Mucosa of stomach (tissue), 1 donor: ENCODE measurements at regions not wholly inside any gene's neighbourhood (a gene's known extent, or its start where the extent isn't known, plus 50 kb on each side); places are given as distances from the start of the nearest gene placed in this dataset.

Experiments
- H3K27me3 ChIP-seq: one replicate; pipeline ENCODE4 v1.7.0; 2013; ENCODE audit warnings: mild to moderate bottlenecking, low read length; ENCODE audit not compliant: control insufficient read depth, insufficient read depth
- H3K36me3 ChIP-seq: one replicate; pipeline ENCODE4 v1.7.0; 2013; ENCODE audit warnings: low read length; ENCODE audit not compliant: control insufficient read depth, insufficient read depth
- H3K4me1 ChIP-seq: one replicate; pipeline ENCODE4 v1.7.0; 2013; ENCODE audit warnings: mild to moderate bottlenecking, low read length; ENCODE audit not compliant: control insufficient read depth, insufficient read depth
- H3K4me3 ChIP-seq: one replicate; pipeline ENCODE4 v1.7.0; 2013; ENCODE audit warnings: low read length
- H3K9ac ChIP-seq: one replicate; pipeline ENCODE4 v1.7.0; 2013; ENCODE audit warnings: mild to moderate bottlenecking, low read length, moderate library complexity
- H3K9me3 ChIP-seq: one replicate; pipeline ENCODE4 v1.7.0; 2013; ENCODE audit warnings: mild to moderate bottlenecking, low read length, moderate library complexity; ENCODE audit not compliant: control insufficient read depth
- donor health status: Pancreatic carcinoma.

GRCh38 chr1:81585371-81585770 is 215.4 kb upstream of the ADGRL2 start:
- Histone ChIP-seq H3K4me1 (no peaks in the 10 kb centered on the region), H3K27me3 (no peaks in the 10 kb centered on the region), H3K4me3 (no peak overlapping the region), H3K36me3 (no peaks in the 10 kb centered on the region), H3K9ac (no peak overlapping the region), H3K9me3 (no peaks in the 10 kb centered on the region)

DNA sequence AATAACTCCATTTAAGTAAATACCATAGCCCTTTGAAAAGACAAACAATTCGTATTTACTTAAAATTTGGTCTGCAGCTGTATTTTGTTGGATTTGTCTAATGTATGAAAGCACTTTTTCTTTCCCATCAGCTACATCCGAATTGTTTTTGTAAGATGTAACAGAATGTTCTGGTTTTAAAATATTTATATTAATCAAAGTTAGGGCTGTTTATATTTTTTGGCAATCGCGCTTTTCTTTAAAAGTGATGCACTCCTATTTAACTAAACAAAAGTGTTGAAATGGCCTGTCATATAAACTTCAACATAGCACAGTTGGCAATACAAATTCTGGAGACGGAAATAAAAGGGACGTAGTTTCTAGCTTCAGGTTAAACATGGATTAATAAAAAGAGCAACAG is 216.3 kb upstream of the ADGRL2 start:
- H3K4me1 ChIP-seq, result no peaks in the 10 kb centered on the region
- H3K4me3 ChIP-seq, result no peak overlapping the region
- H3K9ac ChIP-seq, result no peak overlapping the region
- H3K9me3 ChIP-seq, result no peaks in the 10 kb centered on the region
- H3K27me3 ChIP-seq, result no peaks in the 10 kb centered on the region
- no peaks in the 10 kb centered on the region for H3K36me3 ChIP-seq

DNA sequence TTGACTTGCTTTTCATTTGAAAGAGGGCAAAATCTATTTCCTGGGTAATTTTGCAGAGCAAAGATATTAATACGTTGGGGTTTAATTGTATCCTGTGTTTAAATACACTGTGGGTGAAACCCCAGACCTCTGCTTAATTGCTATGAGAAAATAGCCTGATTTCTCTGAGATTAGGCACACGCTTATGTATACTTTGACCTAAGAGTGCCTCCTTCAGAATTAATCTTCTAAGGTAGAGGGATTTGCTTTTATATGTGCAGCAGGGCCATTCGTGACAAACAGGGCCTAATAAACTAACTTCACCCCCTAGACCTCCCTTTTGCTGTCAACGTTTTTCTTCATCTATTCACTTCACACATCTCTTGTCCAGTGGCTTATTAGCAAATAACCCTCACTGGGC is 216.9 kb upstream of the ADGRL2 start:
- no peaks in the 10 kb centered on the region for H3K4me1 ChIP-seq
- no peaks in the 10 kb centered on the region for H3K36me3 ChIP-seq
- no peak overlapping the region for H3K4me3 ChIP-seq
- H3K9ac ChIP-seq, result no peak overlapping the region
- no peaks in the 10 kb centered on the region for H3K27me3 ChIP-seq
- H3K9me3 ChIP-seq, result no peaks in the 10 kb centered on the region

DNA sequence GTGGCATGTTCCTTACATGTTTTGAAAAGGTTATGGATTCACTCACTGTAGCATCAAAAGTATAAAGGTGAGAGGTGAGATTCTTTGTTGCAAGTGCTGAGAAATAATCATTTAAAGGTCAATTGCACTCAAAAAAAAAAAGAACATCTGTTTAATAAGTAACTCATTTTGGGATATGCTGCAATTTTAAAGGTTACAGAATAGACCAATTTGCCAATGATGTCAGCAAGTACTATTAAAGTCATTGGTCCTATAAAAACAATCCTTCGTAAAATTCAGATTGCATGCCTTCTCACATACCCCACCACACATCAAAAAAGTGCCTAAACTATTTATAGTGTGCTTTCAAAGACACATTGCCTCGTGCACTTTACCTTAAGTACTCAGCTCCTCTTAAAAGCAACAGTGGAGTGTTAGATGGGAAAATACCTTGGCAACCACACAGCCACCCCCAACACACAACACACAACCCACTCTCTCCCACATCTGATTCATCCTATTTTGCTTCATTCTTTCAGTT is 218.2 kb upstream of the ADGRL2 start:
- H3K4me1 ChIP-seq, result no peaks in the 10 kb centered on the region
- no peaks in the 10 kb centered on the region for H3K36me3 ChIP-seq
- H3K27me3 ChIP-seq, result no peaks in the 10 kb centered on the region
- no peak overlapping the region for H3K9ac ChIP-seq
- no peaks in the 10 kb centered on the region for H3K9me3 ChIP-seq
- no peak overlapping the region for H3K4me3 ChIP-seq

GRCh38 chr1:81578867-81579266 is 221.9 kb upstream of the ADGRL2 start:
- no peak overlapping the region for H3K4me3 ChIP-seq

DNA sequence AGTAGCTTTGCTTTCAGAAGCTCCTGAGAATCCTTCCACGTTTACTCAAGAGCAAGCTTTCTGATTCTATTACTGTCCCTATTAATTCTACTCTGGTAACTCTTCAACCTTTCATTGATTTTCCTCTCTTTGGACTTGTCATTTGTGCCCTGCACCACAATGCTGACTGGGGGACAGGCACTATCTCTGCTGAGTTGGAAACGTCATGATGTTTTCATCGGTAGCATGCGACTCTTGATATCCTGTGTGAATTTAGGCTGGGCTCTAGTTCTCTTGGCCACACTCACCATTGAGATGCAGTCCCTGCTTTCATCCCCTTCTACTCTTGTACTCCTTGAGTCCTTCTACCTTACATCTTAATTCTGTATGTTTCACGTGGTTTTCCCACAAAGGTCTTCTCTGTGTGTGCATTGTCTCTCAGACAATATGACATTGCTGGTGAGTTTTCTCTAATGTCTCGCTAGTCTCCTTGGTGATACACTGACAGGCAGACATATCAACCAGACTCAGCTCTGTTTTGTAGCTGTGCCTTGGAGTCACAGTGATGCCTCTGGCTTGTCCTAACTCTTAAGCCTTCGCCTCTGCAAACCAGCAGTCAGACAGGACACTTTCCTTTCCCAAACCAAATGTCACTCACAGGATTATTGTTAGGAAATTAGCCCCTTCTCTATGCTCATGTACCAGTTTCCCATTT is 223.6 kb upstream of the ADGRL2 start:
- Histone ChIP-seq H3K4me3 (no peak overlapping the region), H3K9ac (no peak overlapping the region), H3K4me1 (peaks cover 14% of the 10 kb centered on the region), H3K27me3 (no peaks in the 10 kb centered on the region), H3K36me3 (no peaks in the 10 kb centered on the region), H3K9me3 (no peaks in the 10 kb centered on the region)

More at GRCh38 chr1:81578867-81579266, 221.9 kb upstream of the ADGRL2 start:
- Histone ChIP-seq H3K4me1 (peaks cover 4% of the 10 kb centered on the region), H3K27me3 (no peaks in the 10 kb centered on the region), H3K9ac (no peak overlapping the region), H3K36me3 (no peaks in the 10 kb centered on the region), H3K9me3 (no peaks in the 10 kb centered on the region)

DNA sequence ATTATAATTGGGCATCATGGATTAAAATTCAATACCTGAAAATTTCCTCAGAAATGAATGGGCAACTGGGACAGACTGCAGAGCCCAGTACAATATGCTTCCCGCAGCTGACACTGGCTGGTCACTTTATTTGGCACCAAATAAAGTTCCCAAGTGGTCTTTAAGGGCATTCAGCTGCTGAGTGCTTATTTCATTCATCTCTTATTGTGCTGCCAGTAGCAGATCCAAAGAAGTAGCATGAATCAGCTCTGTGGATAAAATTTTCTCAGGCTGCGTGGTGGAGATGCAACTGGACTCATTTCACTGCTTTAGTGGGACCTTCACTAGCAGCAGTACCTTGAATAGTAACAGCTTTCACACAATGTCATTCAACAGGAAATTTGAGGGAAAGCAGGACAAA is 226.3 kb upstream of the ADGRL2 start:
- H3K36me3 ChIP-seq, result no peaks in the 10 kb centered on the region
- no peaks in the 10 kb centered on the region for H3K27me3 ChIP-seq
- H3K4me3 ChIP-seq, result no peak overlapping the region
- H3K4me1 ChIP-seq, result peaks cover 15% of the 10 kb centered on the region
- no peak overlapping the region for H3K9ac ChIP-seq
- no peaks in the 10 kb centered on the region for H3K9me3 ChIP-seq

DNA sequence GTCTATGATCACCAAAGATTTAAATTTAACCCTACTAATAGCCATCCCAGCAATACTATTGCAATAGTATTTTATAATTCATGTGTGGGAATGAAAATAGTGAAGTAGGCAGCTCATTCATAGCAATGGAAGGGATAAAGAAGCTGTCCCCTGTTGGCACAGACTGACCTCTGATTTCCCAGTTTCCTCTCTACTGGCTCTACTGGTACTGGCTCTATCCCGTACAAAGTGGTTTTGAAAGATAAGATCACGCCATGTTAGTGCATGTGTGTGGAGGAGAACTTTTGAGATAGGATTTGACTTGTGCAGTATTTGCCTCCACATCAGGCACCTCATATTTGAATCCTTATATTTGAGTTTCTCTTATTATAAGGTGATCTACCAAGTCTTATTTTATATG is 227.3 kb upstream of the ADGRL2 start:
- Histone ChIP-seq H3K4me1 (peaks cover 15% of the 10 kb centered on the region), H3K4me3 (no peak overlapping the region), H3K9ac (no peak overlapping the region), H3K9me3 (no peaks in the 10 kb centered on the region), H3K36me3 (no peaks in the 10 kb centered on the region), H3K27me3 (no peaks in the 10 kb centered on the region)

GRCh38 chr1:81571946-81572345 is 228.8 kb upstream of the ADGRL2 start:
- Histone ChIP-seq H3K9ac (no peak overlapping the region), H3K36me3 (no peaks in the 10 kb centered on the region), H3K27me3 (no peaks in the 10 kb centered on the region), H3K4me3 (no peak overlapping the region), H3K9me3 (no peaks in the 10 kb centered on the region), H3K4me1 (peaks cover 15% of the 10 kb centered on the region)

- Histone ChIP-seq H3K4me1 (peaks cover 15% of the 10 kb centered on the region), H3K9me3 (no peaks in the 10 kb centered on the region), H3K27me3 (no peaks in the 10 kb centered on the region), H3K9ac (no peak overlapping the region), H3K4me3 (no peak overlapping the region), H3K36me3 (no peaks in the 10 kb centered on the region)
Measured at GRCh38 chr1:81569761-81570160, 231.0 kb upstream of the ADGRL2 start.

- no peaks in the 10 kb centered on the region for H3K4me1 ChIP-seq
- no peaks in the 10 kb centered on the region for H3K9me3 ChIP-seq
- H3K4me3 ChIP-seq, result no peak overlapping the region
- H3K9ac ChIP-seq, result no peak overlapping the region
- H3K27me3 ChIP-seq, result no peaks in the 10 kb centered on the region
- no peaks in the 10 kb centered on the region for H3K36me3 ChIP-seq
Measured at GRCh38 chr1:81563632-81564031, 237.1 kb upstream of the ADGRL2 start.

- Histone ChIP-seq H3K27me3 (no peaks in the 10 kb centered on the region), H3K36me3 (no peaks in the 10 kb centered on the region), H3K9ac (no peak overlapping the region), H3K4me1 (no peaks in the 10 kb centered on the region), H3K4me3 (no peak overlapping the region), H3K9me3 (no peaks in the 10 kb centered on the region)
Measured at GRCh38 chr1:81562934-81563333, 237.8 kb upstream of the ADGRL2 start.

- no peak overlapping the region for H3K9ac ChIP-seq
- H3K36me3 ChIP-seq, result no peaks in the 10 kb centered on the region
- H3K4me1 ChIP-seq, result peaks cover 4% of the 10 kb centered on the region
- H3K4me3 ChIP-seq, result no peak overlapping the region
- no peaks in the 10 kb centered on the region for H3K9me3 ChIP-seq
- H3K27me3 ChIP-seq, result no peaks in the 10 kb centered on the region
Measured at GRCh38 chr1:81560629-81561028, 240.1 kb upstream of the ADGRL2 start.
